ENCODE measurements at regions not wholly inside any gene's neighbourhood (a gene's known extent, or its start where the extent isn't known, plus 50 kb on each side); places are given as distances from the start of the nearest gene placed in this dataset.

- no peak for TF ChIP-seq CTCF (IDR thresholded peaks at IDR 0.05)
- TF ChIP-seq POLR2AphosphoS5 (IDR thresholded peaks at IDR 0.05; ENCODE audit: insufficient read depth in 1 of 2, low read depth in 1 of 2), result no peak
- no peak for TF ChIP-seq POLR2A (IDR thresholded peaks at IDR 0.05)
Observed at GRCh38 chr6:164424489-164424888, 884.9 kb downstream of the C6orf118 start.
